Activated CD8-positive, alpha-beta T cell treated with anti-CD3 and anti-CD28 coated beads, Interleukin-2, amount 10 ng/mL, durations not matched to agents 7 days and 5 days (primary cell): ENCODE measurements at regions not wholly inside any gene's neighbourhood (a gene's known extent, or its start where the extent isn't known, plus 50 kb on each side); places are given as distances from the start of the nearest gene placed in this dataset.
"Not testable (repeated sequence)": the region's sequence is repeated elsewhere in the genome, so short reads cannot be mapped to it uniquely, and the experiment has no call there.

Experiments
- ATAC-seq: fragments of 150-1000 bp; cut with Tn5 transposase; one replicate; pipeline ENCODE4 v1.10.0; 2021; ENCODE audit warnings: moderate library complexity
- CTCF ChIA-PET: fragments of 350-600 bp; sonication (Branson Sonifier 250); formaldehyde crosslinking; loops from one replicate; lab custom pipeline; 2021; ENCODE audit warnings: antibody characterized with exemption; lab: Charles Lee
- POLR2A ChIA-PET: fragments of 350-600 bp; sonication (Branson Sonifier 250); formaldehyde crosslinking; loops from one replicate; lab custom pipeline; 2021; ENCODE audit warnings: antibody characterized with exemption; lab: Charles Lee
- DNase-seq: peaks from one replicate; pipeline ENCODE4 v3.0.0-alpha.2; 2020
- H3K27ac Mint-ChIP-seq: one replicate; pipeline ENCODE4 v1.8.0; 2021; ENCODE audit warnings: mild to moderate bottlenecking, mixed read lengths
- H3K27me3 Mint-ChIP-seq: one replicate; pipeline ENCODE4 v1.8.0; 2021; ENCODE audit warnings: low read depth, mixed read lengths
- H3K36me3 Mint-ChIP-seq: one replicate; pipeline ENCODE4 v1.8.0; 2021; ENCODE audit warnings: low read depth, mixed read lengths
- H3K4me1 Mint-ChIP-seq: one replicate; pipeline ENCODE4 v1.8.0; 2021; ENCODE audit warnings: low read depth, mixed read lengths
- H3K4me3 Mint-ChIP-seq: one replicate; pipeline ENCODE4 v1.8.0; 2021; ENCODE audit warnings: mild to moderate bottlenecking, mixed read lengths
- H3K9me3 Mint-ChIP-seq: one replicate; pipeline ENCODE4 v1.8.0; 2022; ENCODE audit warnings: mixed read lengths; ENCODE audit not compliant: insufficient read depth

DNA sequence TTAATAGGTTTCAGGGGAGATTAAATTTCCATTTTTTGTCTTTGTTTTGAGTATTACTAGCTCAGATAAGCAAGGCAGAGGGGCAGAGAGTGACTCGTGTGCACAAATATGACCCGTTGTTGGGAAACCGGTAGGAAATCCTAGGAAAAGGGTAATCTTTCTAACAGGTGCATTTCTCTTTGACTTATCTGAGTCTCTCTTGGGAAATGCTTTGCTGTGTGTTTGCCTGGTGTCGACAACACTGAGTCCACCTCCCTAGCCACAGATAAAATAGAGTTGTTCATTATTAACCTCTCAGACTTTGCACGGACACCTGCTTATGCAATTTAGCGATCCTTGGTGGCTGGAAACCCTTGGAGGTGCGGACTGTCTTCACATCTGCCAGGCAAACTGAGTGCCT, 164.2 kb downstream of the FGF1 start:
- Mint-ChIP-seq H3K27ac (no peak overlapping the region), H3K4me3 (no peak overlapping the region), H3K36me3 (no peaks in the 10 kb centered on the region), H3K9me3 (peaks cover 3% of the 10 kb centered on the region), H3K4me1 (no peaks in the 10 kb centered on the region), H3K27me3 (peaks cover 4% of the 10 kb centered on the region)
- CTCF ChIA-PET = no interaction called here
- no peak for DNase-seq
- ATAC-seq = no peak
- POLR2A ChIA-PET = no interaction called here

GRCh38 chr5:142520885-142521284, 165.0 kb downstream of the FGF1 start:
- CTCF ChIA-PET = no interaction called here
- Mint-ChIP-seq H3K27ac (no peak overlapping the region), H3K4me3 (no peak overlapping the region), H3K4me1 (no peaks in the 10 kb centered on the region), H3K36me3 (no peaks in the 10 kb centered on the region), H3K9me3 (peaks cover 5% of the 10 kb centered on the region), H3K27me3 (peaks cover 4% of the 10 kb centered on the region)
- DNase-seq (no peak), ATAC-seq (no peak)
- POLR2A ChIA-PET = no interaction called here

- H3K27me3 Mint-ChIP-seq, POLR2A ChIA-PET, H3K9me3 Mint-ChIP-seq, H3K4me1 Mint-ChIP-seq, ATAC-seq, CTCF ChIA-PET, DNase-seq, H3K36me3 Mint-ChIP-seq, H3K27ac Mint-ChIP-seq, H3K4me3 Mint-ChIP-seq: not testable (repeated sequence)
Observed at GRCh38 chr5:142519913-142520312, 166.0 kb downstream of the FGF1 start.

GRCh38 chr5:142517840-142518239, 168.1 kb downstream of the FGF1 start:
- Mint-ChIP-seq H3K9me3 (peaks cover 5% of the 10 kb centered on the region), H3K27ac (no peak overlapping the region), H3K4me1 (no peaks in the 10 kb centered on the region), H3K27me3 (peaks cover 2% of the 10 kb centered on the region), H3K36me3 (no peaks in the 10 kb centered on the region), H3K4me3 (no peak overlapping the region)
- ChIA-PET POLR2A (no interaction called here), CTCF (no interaction called here)
- ATAC-seq (no peak), DNase-seq (no peak)

- ATAC-seq = no peak
- Mint-ChIP-seq H3K27me3 (peaks cover 2% of the 10 kb centered on the region), H3K27ac (no peak overlapping the region), H3K36me3 (no peaks in the 10 kb centered on the region), H3K4me3 (no peak overlapping the region), H3K9me3 (peaks cover 5% of the 10 kb centered on the region), H3K4me1 (no peaks in the 10 kb centered on the region)
- no peak for DNase-seq
- ChIA-PET POLR2A (no interaction called here), CTCF (no interaction called here)
Observed at GRCh38 chr5:142516732-142517131, 169.2 kb downstream of the FGF1 start.

DNA sequence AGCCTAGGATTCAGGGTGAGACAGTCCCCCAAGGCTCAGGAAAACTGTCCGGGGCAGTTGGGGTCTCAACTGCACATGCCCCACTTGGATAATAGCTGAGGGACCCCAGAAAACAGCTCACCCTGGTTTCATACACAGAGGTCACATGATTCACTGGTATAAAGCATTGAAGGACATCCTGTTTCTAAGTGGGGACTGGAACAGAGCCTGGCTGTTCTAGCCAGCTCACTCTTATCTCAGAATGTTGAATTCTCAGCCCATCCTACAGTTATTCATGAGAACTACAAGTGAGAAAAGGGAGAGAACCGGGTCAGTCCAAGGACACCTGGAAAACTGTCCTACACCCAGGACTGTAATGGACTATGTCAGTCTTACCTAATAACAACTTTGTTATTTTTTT, 170.9 kb downstream of the FGF1 start:
- no peaks in the 10 kb centered on the region for H3K4me1 Mint-ChIP-seq
- H3K27ac Mint-ChIP-seq = no peak overlapping the region
- CTCF ChIA-PET = no interaction called here
- no peaks in the 10 kb centered on the region for H3K36me3 Mint-ChIP-seq
- POLR2A ChIA-PET = interaction anchor here (0.7 kb wide), 1 partner anchor 159 kb away, joined by 3 read pairs; no protein-coding TSS in a partner anchor
- H3K9me3 Mint-ChIP-seq = peaks cover 5% of the 10 kb centered on the region
- H3K4me3 Mint-ChIP-seq = no peak overlapping the region
- H3K27me3 Mint-ChIP-seq = peaks cover 2% of the 10 kb centered on the region
- DNase-seq = no peak
- no peak for ATAC-seq

DNA sequence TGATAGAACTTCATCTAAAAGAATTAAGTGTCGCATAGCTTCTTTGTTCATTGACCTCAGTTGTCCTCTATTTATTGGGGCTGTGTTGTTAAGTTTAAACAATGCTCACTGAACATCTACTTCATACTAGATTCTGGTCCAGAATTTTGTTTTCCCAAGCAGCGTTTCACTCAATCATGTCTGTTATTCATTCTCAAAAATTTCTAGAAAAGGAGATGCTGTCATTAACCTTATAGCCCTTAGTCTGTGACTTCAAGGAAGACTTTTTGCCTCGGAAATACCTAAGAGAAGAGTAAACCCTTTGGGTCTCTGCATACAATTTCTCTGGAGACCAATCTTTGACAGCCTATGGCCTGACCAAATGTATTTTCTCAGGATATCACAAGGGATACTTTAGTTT, 171.7 kb downstream of the FGF1 start:
- POLR2A ChIA-PET = no interaction called here
- no peaks in the 10 kb centered on the region for H3K27me3 Mint-ChIP-seq
- peaks cover under 1% of the 10 kb centered on the region for H3K4me1 Mint-ChIP-seq
- peaks cover 5% of the 10 kb centered on the region for H3K9me3 Mint-ChIP-seq
- no peak overlapping the region for H3K4me3 Mint-ChIP-seq
- DNase-seq (no peak), ATAC-seq (no peak)
- no peak overlapping the region for H3K27ac Mint-ChIP-seq
- H3K36me3 Mint-ChIP-seq = no peaks in the 10 kb centered on the region
- CTCF ChIA-PET = no interaction called here

GRCh38 chr5:142512043-142513042, 173.5 kb downstream of the FGF1 start:
- H3K27me3 Mint-ChIP-seq = no peaks in the 10 kb centered on the region
- no peak for DNase-seq
- POLR2A ChIA-PET = no interaction called here
- H3K4me1 Mint-ChIP-seq = peaks cover 3% of the 10 kb centered on the region
- CTCF ChIA-PET = no interaction called here
- peaks cover 5% of the 10 kb centered on the region for H3K9me3 Mint-ChIP-seq
- no peaks in the 10 kb centered on the region for H3K36me3 Mint-ChIP-seq
- H3K4me3 Mint-ChIP-seq = no peak overlapping the region
- H3K27ac Mint-ChIP-seq = no peak overlapping the region
- no peak for ATAC-seq

DNA sequence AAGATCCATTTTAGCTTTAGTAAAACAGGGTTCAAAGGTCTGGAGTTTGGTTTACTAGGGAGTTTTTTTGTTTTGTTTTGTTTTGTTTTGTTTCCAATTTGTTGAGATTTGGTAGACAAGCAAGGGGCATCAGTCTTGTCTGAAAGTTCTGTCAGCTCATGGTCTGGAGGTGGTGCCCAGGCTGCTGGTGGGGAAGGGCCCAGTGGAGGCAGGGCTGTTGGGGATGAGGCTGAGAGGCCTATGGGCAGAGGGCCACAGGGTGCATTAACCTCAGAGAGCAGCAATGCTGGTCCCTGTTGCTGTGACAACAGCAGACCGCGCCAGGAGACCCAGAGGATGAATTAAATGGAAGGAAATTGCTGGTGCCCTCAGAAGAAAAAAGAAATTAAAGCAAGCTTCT, 174.5 kb downstream of the FGF1 start:
- POLR2A ChIA-PET = no interaction called here
- CTCF ChIA-PET = no interaction called here
- no peak for ATAC-seq
- H3K36me3 Mint-ChIP-seq = no peaks in the 10 kb centered on the region
- H3K4me1 Mint-ChIP-seq = peaks cover 3% of the 10 kb centered on the region
- peaks cover 2% of the 10 kb centered on the region for H3K27me3 Mint-ChIP-seq
- no peaks in the 10 kb centered on the region for H3K9me3 Mint-ChIP-seq
- H3K27ac Mint-ChIP-seq = no peak overlapping the region
- DNase-seq = no peak
- no peak overlapping the region for H3K4me3 Mint-ChIP-seq

DNA sequence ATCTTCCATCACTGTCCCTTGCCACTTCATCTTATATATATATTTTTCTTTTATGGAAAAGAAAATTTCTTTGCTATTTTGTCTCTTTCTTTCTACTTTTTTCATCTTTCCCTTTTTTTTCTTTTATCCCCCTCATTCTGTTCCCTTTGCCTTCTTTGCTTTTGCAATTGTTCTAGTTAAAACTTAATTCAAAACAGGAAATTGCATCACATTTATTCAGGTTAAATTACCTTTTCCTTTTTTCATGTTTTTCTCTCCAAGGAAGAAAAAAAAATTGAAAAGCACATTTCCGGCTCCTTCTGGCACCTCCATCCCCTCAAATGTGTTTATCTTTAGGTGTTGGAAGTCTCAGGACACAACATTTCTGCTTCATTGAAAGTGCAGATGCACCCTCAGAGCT, 176.9 kb downstream of the FGF1 start:
- no peaks in the 10 kb centered on the region for H3K36me3 Mint-ChIP-seq

DNA sequence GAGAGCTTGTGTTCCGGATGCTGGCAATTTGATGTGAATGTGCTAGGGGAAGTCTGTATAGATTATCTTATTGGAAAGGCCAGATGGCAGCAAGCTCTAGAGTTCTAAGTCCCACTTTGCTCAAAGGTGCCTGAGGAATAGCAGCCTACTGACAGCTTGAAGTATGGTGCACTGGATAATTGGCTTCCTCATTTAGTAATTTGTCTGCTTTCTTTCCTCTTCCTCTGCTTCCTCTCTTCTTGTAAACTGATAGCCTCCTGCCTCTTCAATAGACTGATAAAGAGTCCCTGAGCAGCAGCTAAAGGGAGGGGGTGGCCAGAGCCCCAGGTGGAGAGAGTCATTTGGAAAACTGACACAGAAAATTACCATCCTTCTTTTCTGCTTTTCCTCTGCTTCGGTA, 177.3 kb downstream of the FGF1 start:
- ChIA-PET POLR2A (interaction anchor here (0.5 kb wide), 1 partner anchor 212 kb away, joined by 3 read pairs; no protein-coding TSS in a partner anchor), CTCF (no interaction called here)
- ATAC-seq (no peak), DNase-seq (no peak)
- Mint-ChIP-seq H3K27ac (no peak overlapping the region), H3K27me3 (peaks cover 2% of the 10 kb centered on the region), H3K4me3 (no peak overlapping the region), H3K9me3 (no peaks in the 10 kb centered on the region), H3K4me1 (peaks cover 7% of the 10 kb centered on the region), H3K36me3 (no peaks in the 10 kb centered on the region)

More for the DNA sequence above, 176.9 kb downstream of the FGF1 start:
- Mint-ChIP-seq H3K27ac (no peak overlapping the region), H3K9me3 (no peaks in the 10 kb centered on the region), H3K4me3 (no peak overlapping the region), H3K4me1 (peaks cover 7% of the 10 kb centered on the region), H3K27me3 (peaks cover 2% of the 10 kb centered on the region)
- ChIA-PET POLR2A (no interaction called here), CTCF (no interaction called here)
- no peak for ATAC-seq
- no peak for DNase-seq

- ATAC-seq (no peak), DNase-seq (no peak)
- H3K36me3 Mint-ChIP-seq = no peaks in the 10 kb centered on the region
- no peaks in the 10 kb centered on the region for H3K9me3 Mint-ChIP-seq
- H3K27ac Mint-ChIP-seq = no peak overlapping the region
- H3K27me3 Mint-ChIP-seq = peaks cover 2% of the 10 kb centered on the region
- ChIA-PET CTCF (no interaction called here), POLR2A (interaction anchor here (0.5 kb wide), 1 partner anchor 211 kb away, joined by 3 read pairs; no protein-coding TSS in a partner anchor)
- peaks cover 7% of the 10 kb centered on the region for H3K4me1 Mint-ChIP-seq
- H3K4me3 Mint-ChIP-seq = no peak overlapping the region
Observed at GRCh38 chr5:142507531-142508372, 178.1 kb downstream of the FGF1 start.
